HepG2 (cell line): ENCODE measurements at regions not wholly inside any gene's neighbourhood (a gene's known extent, or its start where the extent isn't known, plus 50 kb on each side); places are given as distances from the start of the nearest gene placed in this dataset.

Experiments used
- ATAC-seq: fragments of 200-7000 bp; cut with Tn5 transposase; 3 replicates; pipeline ENCODE4 v1.9.1; 2020; ENCODE audit warnings: mild to moderate bottlenecking, moderate library complexity
- BruUV-seq: library from RNA; stranded (reverse); fragments of 400-500 nt; replicated peaks from 2 replicates; lab custom pipeline; 2021; lab: Mats Ljungman, UMichigan
- CTCF ChIA-PET: fragments of 300-600 bp; formaldehyde crosslinking; extraction: SDS; loops from one replicate; lab custom pipeline; 2021; ENCODE audit warnings: low total read pairs, inconsistent platforms, low intra/inter-chr PET ratio; lab: Yijun Ruan, JAX
- POLR2A ChIA-PET: fragments of 350-600 bp; sonication (Branson Sonifier 250); formaldehyde crosslinking; loops from one replicate; lab custom pipeline; 2020; ENCODE audit warnings: antibody characterized with exemption, inconsistent platforms; lab: Yijun Ruan, JAX
- DNase-seq: peaks from one replicate; pipeline ENCODE4 v3.0.0-alpha.2; 2015; ENCODE audit warnings: low spot score
- FAIRE-seq: peaks from 3 replicates; lab custom pipeline; 2011; peaks lifted over from hg19 to GRCh38; lab: Jason Lieb, UNC
- H2AFZ ChIP-seq: one replicate; pipeline ENCODE4 v1.6.1; 2011; ENCODE audit warnings: low read length, inconsistent platforms
- H3K27ac ChIP-seq: fragments of 300-600 bp; 3 replicates; pipeline ENCODE4 v1.8.0; 2011; ENCODE audit warnings: mixed run types, mild to moderate bottlenecking, mixed read lengths, low read length, inconsistent platforms; ENCODE audit not compliant: insufficient read depth; ENCODE audit errors: extremely low read length
- H3K27me3 ChIP-seq, 2 experiments: fragments of 200-600 bp in 1 of 2; 2 replicates in 1 of 2; 3 replicates in 1 of 2; pipeline versions ENCODE4 v1.6.0 to v1.8.0; 2011; ENCODE audit warnings: low read length in 2 of 2, mild to moderate bottlenecking in 2 of 2, moderate library complexity in 2 of 2, inconsistent platforms in 1 of 2; ENCODE audit not compliant: insufficient read depth in 2 of 2, control insufficient read depth in 1 of 2
- H3K36me3 ChIP-seq, 2 experiments: fragments of 200-600 bp in 1 of 2; replicated peaks in 1 of 2; 2 replicates in 1 of 2; 3 replicates in 1 of 2; pipeline versions ENCODE4 v1.5.1 to v1.8.0; 2011; ENCODE audit warnings: low read length in 2 of 2, inconsistent platforms in 1 of 2; ENCODE audit not compliant: insufficient read depth in 2 of 2, control insufficient read depth in 1 of 2
- H3K4me1 ChIP-seq: 2 replicates; pipeline ENCODE4 v1.5.1; 2012; ENCODE audit warnings: low read length, inconsistent platforms; ENCODE audit not compliant: insufficient read depth
- H3K4me2 ChIP-seq: 2 replicates; pipeline ENCODE4 v1.6.0; 2011; ENCODE audit warnings: low read depth, low read length, inconsistent platforms
- H3K4me3 ChIP-seq, 3 experiments: fragments of 200-600 bp in 1 of 3; sonication (generic), shearing (Covaris generic) in 1 of 3; replicated peaks in 1 of 3; 2 replicates each; pipeline ENCODE4 v1.5.1; 2011 to 2016; ENCODE audit warnings: low read length in 3 of 3, inconsistent platforms in 2 of 3, low read depth in 2 of 3, mild to moderate bottlenecking in 2 of 3, control low read depth in 1 of 3, mixed read lengths in 1 of 3; ENCODE audit not compliant: insufficient read depth in 1 of 3
- H3K79me2 ChIP-seq: one replicate; pipeline ENCODE4 v1.6.1; 2011; ENCODE audit warnings: low read length, inconsistent platforms; ENCODE audit not compliant: insufficient read depth
- H3K9ac ChIP-seq: 2 replicates; pipeline ENCODE4 v1.6.0; 2011; ENCODE audit warnings: mild to moderate bottlenecking, low read depth, low read length, inconsistent platforms; ENCODE audit not compliant: insufficient read depth
- H3K9me3 ChIP-seq: 2 replicates; pipeline ENCODE4 v1.5.1; 2012; ENCODE audit warnings: mild to moderate bottlenecking, low read length
- H4K20me1 ChIP-seq: 2 replicates; pipeline ENCODE4 v1.6.0; 2011; ENCODE audit warnings: inconsistent platforms, mild to moderate bottlenecking, low read length, moderate library complexity; ENCODE audit not compliant: insufficient read depth
- BHLHE40 ChIP-seq: IDR thresholded peaks from 2 replicates; pipeline ENCODE4 v1.6.1; 2011; ENCODE audit warnings: low read length, improper control_type of control experiment
- FOXC1 ChIP-seq: sonication (generic); formaldehyde crosslinking; IDR thresholded peaks from 2 replicates; pipeline ENCODE4 v1.8.0; 2022; ENCODE audit warnings: mild to moderate bottlenecking, missing genetic modification reagents, borderline replicate concordance
- ISX ChIP-seq: sonication (generic); formaldehyde crosslinking; conservative IDR thresholded peaks from 2 replicates; pipeline ENCODE4 v1.5.0; 2020; ENCODE audit warnings: missing genetic modification reagents
- KDM6A ChIP-seq: IDR thresholded peaks from 2 replicates; pipeline ENCODE4 v1.6.1; 2016; ENCODE audit warnings: low read depth
- PLRG1 ChIP-seq: fragments of 450-650 bp; conservative IDR thresholded peaks from 2 replicates; pipeline ENCODE4 v1.6.1; 2016
- SNAPC2 ChIP-seq: sonication (generic); formaldehyde crosslinking; IDR thresholded peaks from 2 replicates; pipeline ENCODE4 v1.8.1; 2022; ENCODE audit warnings: mild to moderate bottlenecking, missing genetic modification reagents
- ZFP36 ChIP-seq: fragments of 150-350 bp; IDR thresholded peaks from 2 replicates; pipeline ENCODE4 v1.6.1; 2018; ENCODE audit warnings: borderline replicate concordance, low read length, low read depth; ENCODE audit not compliant: partially characterized antibody
- ZNF121 ChIP-seq: sonication (generic); formaldehyde crosslinking; IDR thresholded peaks from 2 replicates; pipeline ENCODE4 v1.5.0; 2020; ENCODE audit warnings: mild to moderate bottlenecking, missing genetic modification reagents
- WGBS: methylation state at CpG from one replicate; pipeline ENCODE4 v1.1.6; 2017; ENCODE audit warnings: low lambda C conversion rate; 5-methylcytosine and 5-hydroxymethylcytosine counted together
- in situ Hi-C: cut with HindIII; loops from 2 replicates; pipeline ENCODE4 v1.10.0; 2017; ENCODE audit warnings: low pct_unique_long_range_greater_than_20kb; ENCODE audit not compliant: extremely low pct_ligation_motif_present
- intact Hi-C: fragments of 100-400 bp; cut with micrococcal nuclease; formaldehyde crosslinking; loops from one replicate; pipeline ENCODE4 v1.10.0; 2022; ENCODE audit not compliant: unreplicated experiment
- TF ChIP-seq, protein P1 (sequence below): sonication (generic); formaldehyde crosslinking; IDR thresholded peaks from 2 replicates; pipeline ENCODE4 v1.4.0; 2020; ENCODE audit warnings: missing genetic modification reagents, borderline replicate concordance
- TF ChIP-seq, protein P2 (sequence below): sonication (generic); formaldehyde crosslinking; IDR thresholded peaks from 2 replicates; pipeline ENCODE4 v1.5.0; 2020; ENCODE audit warnings: missing genetic modification reagents, mild to moderate bottlenecking, borderline replicate concordance
- TF ChIP-seq, protein P3 (sequence below): sonication (generic); formaldehyde crosslinking; IDR thresholded peaks from 2 replicates; pipeline ENCODE4 v1.4.0; 2020; ENCODE audit warnings: missing genetic modification reagents
- TF ChIP-seq, protein P4 (sequence below): sonication (generic); formaldehyde crosslinking; IDR thresholded peaks from 2 replicates; pipeline ENCODE4 v1.5.1; 2020; ENCODE audit warnings: mild to moderate bottlenecking, missing genetic modification reagents, borderline replicate concordance

DNA sequence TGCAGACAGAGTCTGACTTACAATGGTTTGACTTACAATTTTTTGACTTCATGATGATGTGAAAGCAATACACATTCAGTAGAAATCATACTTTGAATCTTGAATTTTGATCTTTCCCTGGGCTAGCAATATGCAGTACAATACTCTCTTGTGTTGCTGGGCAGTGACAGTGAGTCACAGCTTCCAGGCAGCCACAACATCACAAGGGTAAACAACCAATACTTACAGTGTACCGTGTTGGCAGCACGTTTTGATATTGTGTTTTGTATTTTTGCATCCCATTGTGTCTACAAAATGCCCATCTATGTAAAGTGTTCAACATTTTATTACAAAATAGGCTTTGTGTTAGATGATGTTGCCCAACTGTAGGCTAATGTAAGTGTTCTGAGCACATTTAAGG is 150.9 kb downstream of the NTMT2 start:
- FAIRE-seq (no peak), ATAC-seq (no peak), DNase-seq (no peak)
- POLR2A ChIA-PET: no interaction called here
- in situ Hi-C loops: no loop called here
- intact Hi-C loops: no loop called here
- H3K36me3 ChIP-seq: no peaks in the 10 kb centered on the region
- no peak overlapping the region for H3K4me2 ChIP-seq
- H3K9ac ChIP-seq: no peak overlapping the region
- no peaks in the 10 kb centered on the region for H3K79me2 ChIP-seq
- H4K20me1 ChIP-seq: no peaks in the 10 kb centered on the region
- no peaks in the 10 kb centered on the region for H3K4me1 ChIP-seq
- H3K27ac ChIP-seq: no peak overlapping the region
- no peaks in the 10 kb centered on the region for H3K27me3 ChIP-seq
- H3K9me3 ChIP-seq: no peaks in the 10 kb centered on the region
- no TSS peak for BruUV-seq
- no peak overlapping the region for H3K4me3 ChIP-seq
- no peak for TF ChIP-seq ISX (CRISPR knock-in tag)
- peak; percentile 77 for TF ChIP-seq BHLHE40
- 0% methylated on average over 2 of the region's 2 CpGs for WGBS
- CTCF ChIA-PET: no interaction called here
- no peak overlapping the region for H2AFZ ChIP-seq

DNA sequence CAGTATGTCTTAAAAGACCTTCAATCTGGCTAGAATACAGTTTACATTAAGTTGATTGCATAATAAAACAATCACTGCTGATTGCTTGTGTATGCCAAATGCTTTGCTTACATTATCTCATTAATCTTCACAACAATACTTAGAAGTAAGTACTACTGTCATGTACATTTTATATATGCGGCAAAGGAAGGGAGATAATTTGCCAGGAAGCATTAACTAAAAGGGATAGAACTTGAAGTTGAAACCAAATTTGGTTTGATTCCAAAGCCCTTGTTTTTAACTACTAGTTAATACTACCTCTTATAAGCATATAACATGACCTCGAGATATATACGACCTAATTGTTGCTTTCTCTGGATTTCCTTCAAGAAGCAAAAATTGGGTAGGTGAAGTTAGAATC is 155.8 kb downstream of the NTMT2 start:
- Histone ChIP-seq H3K9ac (no peak overlapping the region), H3K36me3 (no peaks in the 10 kb centered on the region), H4K20me1 (no peaks in the 10 kb centered on the region), H3K27ac (no peak overlapping the region), H3K27me3 (no peaks in the 10 kb centered on the region), H3K9me3 (no peaks in the 10 kb centered on the region), H3K4me2 (no peak overlapping the region), H3K4me3 (no peak overlapping the region), H3K4me1 (no peaks in the 10 kb centered on the region), H3K79me2 (no peaks in the 10 kb centered on the region), H2AFZ (no peak overlapping the region)
- ATAC-seq (no peak), FAIRE-seq (no peak), DNase-seq (no peak)
- intact Hi-C loops (no loop called here), in situ Hi-C loops (no loop called here)
- 1% methylated on average over 3 of the region's 3 CpGs for WGBS
- ChIA-PET CTCF (no interaction called here), POLR2A (interaction anchor here (0.6 kb wide), 1 partner anchor 371 kb away, joined by 6 read pairs; no protein-coding TSS in a partner anchor)
- BruUV-seq: no TSS peak
- TF ChIP-seq, protein P1, sequence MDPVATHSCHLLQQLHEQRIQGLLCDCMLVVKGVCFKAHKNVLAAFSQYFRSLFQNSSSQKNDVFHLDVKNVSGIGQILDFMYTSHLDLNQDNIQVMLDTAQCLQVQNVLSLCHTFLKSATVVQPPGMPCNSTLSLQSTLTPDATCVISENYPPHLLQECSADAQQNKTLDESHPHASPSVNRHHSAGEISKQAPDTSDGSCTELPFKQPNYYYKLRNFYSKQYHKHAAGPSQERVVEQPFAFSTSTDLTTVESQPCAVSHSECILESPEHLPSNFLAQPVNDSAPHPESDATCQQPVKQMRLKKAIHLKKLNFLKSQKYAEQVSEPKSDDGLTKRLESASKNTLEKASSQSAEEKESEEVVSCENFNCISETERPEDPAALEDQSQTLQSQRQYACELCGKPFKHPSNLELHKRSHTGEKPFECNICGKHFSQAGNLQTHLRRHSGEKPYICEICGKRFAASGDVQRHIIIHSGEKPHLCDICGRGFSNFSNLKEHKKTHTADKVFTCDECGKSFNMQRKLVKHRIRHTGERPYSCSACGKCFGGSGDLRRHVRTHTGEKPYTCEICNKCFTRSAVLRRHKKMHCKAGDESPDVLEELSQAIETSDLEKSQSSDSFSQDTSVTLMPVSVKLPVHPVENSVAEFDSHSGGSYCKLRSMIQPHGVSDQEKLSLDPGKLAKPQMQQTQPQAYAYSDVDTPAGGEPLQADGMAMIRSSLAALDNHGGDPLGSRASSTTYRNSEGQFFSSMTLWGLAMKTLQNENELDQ: no peak
- TF ChIP-seq ZFP36 (no peak), SNAPC2 (CRISPR knock-in tag) (no peak), PLRG1 (no peak), ZNF121 (CRISPR knock-in tag) (no peak), FOXC1 (CRISPR knock-in tag) (no peak), KDM6A (no peak)
- TF ChIP-seq, protein P2, sequence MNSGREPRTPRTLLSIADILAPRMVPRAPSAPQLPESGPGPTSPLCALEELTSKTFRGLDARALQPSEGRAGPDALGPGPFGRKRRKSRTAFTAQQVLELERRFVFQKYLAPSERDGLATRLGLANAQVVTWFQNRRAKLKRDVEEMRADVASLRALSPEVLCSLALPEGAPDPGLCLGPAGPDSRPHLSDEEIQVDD (CRISPR knock-in tag): no peak
- TF ChIP-seq, protein P3, sequence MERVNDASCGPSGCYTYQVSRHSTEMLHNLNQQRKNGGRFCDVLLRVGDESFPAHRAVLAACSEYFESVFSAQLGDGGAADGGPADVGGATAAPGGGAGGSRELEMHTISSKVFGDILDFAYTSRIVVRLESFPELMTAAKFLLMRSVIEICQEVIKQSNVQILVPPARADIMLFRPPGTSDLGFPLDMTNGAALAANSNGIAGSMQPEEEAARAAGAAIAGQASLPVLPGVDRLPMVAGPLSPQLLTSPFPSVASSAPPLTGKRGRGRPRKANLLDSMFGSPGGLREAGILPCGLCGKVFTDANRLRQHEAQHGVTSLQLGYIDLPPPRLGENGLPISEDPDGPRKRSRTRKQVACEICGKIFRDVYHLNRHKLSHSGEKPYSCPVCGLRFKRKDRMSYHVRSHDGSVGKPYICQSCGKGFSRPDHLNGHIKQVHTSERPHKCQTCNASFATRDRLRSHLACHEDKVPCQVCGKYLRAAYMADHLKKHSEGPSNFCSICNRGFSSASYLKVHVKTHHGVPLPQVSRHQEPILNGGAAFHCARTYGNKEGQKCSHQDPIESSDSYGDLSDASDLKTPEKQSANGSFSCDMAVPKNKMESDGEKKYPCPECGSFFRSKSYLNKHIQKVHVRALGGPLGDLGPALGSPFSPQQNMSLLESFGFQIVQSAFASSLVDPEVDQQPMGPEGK: no peak
- TF ChIP-seq, protein P4, sequence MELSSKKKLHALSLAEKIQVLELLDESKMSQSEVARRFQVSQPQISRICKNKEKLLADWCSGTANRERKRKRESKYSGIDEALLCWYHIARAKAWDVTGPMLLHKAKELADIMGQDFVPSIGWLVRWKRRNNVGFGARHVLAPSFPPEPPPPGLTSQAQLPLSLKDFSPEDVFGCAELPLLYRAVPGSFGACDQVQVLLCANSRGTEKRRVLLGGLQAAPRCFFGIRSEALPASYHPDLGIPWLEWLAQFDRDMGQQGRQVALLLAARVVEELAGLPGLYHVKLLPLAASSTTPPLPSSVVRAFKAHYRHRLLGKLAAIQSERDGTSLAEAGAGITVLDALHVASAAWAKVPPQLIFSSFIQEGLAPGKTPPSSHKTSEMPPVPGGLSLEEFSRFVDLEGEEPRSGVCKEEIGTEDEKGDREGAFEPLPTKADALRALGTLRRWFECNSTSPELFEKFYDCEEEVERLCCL: no peak
